ENCODE measurements at regions not wholly inside any gene's neighbourhood (a gene's known extent, or its start where the extent isn't known, plus 50 kb on each side); places are given as distances from the start of the nearest gene placed in this dataset.

GRCh38 chrX:40465735-40466551 is 114.8 kb upstream of the ATP6AP2 start:
- no peaks in the 10 kb centered on the region for H3K79me2 ChIP-seq (ENCODE audit: control insufficient read depth, insufficient read depth, low read length)
- no peak overlapping the region for H3K4me3 Mint-ChIP-seq
- peaks cover 12% of the 10 kb centered on the region for H3K4me1 Mint-ChIP-seq
- CTCF ChIA-PET, result interaction anchor here (0.6 to 1.0 kb wide), 2 partner anchors 78 to 735 kb away, joined by 4 read pairs; no protein-coding TSS in a partner anchor
- H2AFZ ChIP-seq (ENCODE audit: insufficient read depth, low read depth, low read length, poor library complexity, severe bottlenecking), result no peak overlapping the region
- intact Hi-C loops (cut with micrococcal nuclease), result loop anchor here (10.0 kb wide), 1 partner anchor 651 kb away; no protein-coding TSS in a partner anchor
- no peaks in the 10 kb centered on the region for H3K9me3 ChIP-seq (ENCODE audit: control extremely low read depth in 1 of 3, control insufficient read depth in 2 of 3, insufficient read depth in 1 of 3, low read length in 2 of 3)
- DNase-seq (no peak), ATAC-seq (ENCODE audit: low read depth) (no peak)
- no peak overlapping the region for H3K4me2 ChIP-seq (replicated peaks; ENCODE audit: low read depth, low read length, poor library complexity, severe bottlenecking)
- H3K36me3 ChIP-seq (replicated peaks in 1 of 2; ENCODE audit: control extremely low read depth in 1 of 2, control insufficient read depth in 1 of 2, extremely low read depth in 1 of 2, insufficient read depth in 2 of 2, low read length in 1 of 2), result no peaks in the 10 kb centered on the region
- H3K27me3 ChIP-seq (replicated peaks in 1 of 4; ENCODE audit: control extremely low read depth in 1 of 4, control insufficient read depth in 3 of 4, insufficient read depth in 4 of 4, low read length in 3 of 4), result no peaks in the 10 kb centered on the region
- 100% methylated on average over 1 of the region's 5 CpGs for WGBS (ENCODE audit: insufficient coverage)
- peaks cover 4 to 5% of the 10 kb centered on the region in 2 donors for H3K4me1 ChIP-seq (ENCODE audit: control insufficient read depth in 2 of 2, insufficient read depth in 2 of 2, low read length in 2 of 2)
- H3K27me3 Mint-ChIP-seq, result peaks cover 6% of the 10 kb centered on the region
- no peaks in the 10 kb centered on the region for H4K20me1 ChIP-seq (ENCODE audit: control insufficient read depth, insufficient read depth, low read length, poor library complexity, severe bottlenecking)
- no peak overlapping the region for H3K4me3 ChIP-seq (ENCODE audit: control extremely low read depth in 1 of 5, extremely low read depth in 1 of 5, insufficient read depth in 1 of 5, low read depth in 2 of 5, low read length in 4 of 5)
- no peak overlapping the region for H3K27ac Mint-ChIP-seq
- no peaks in the 10 kb centered on the region for H3K9me3 Mint-ChIP-seq (ENCODE audit: insufficient read depth)
- POLR2A ChIA-PET, result no interaction called here
- H3K9ac ChIP-seq (ENCODE audit: low read length), result no peak overlapping the region
- H3K27ac ChIP-seq (ENCODE audit: low read length in 2 of 2), result no peak overlapping the region
- no peak for TF ChIP-seq EZH2 (IDR thresholded peaks at IDR 0.05; ENCODE audit: borderline replicate concordance, insufficient read depth, low read depth, low read length, poor library complexity, severe bottlenecking)
- TF ChIP-seq CTCF (IDR thresholded peaks at IDR 0.05), result no peak

- H3K27ac Mint-ChIP-seq, result no peak overlapping the region
- ATAC-seq (ENCODE audit: low read depth) (no peak), DNase-seq (no peak)
- no peaks in the 10 kb centered on the region for H3K4me1 ChIP-seq (ENCODE audit: control insufficient read depth in 2 of 2, insufficient read depth in 2 of 2, low read length in 2 of 2)
- H3K27me3 Mint-ChIP-seq, result peaks cover 10% of the 10 kb centered on the region
- H3K4me2 ChIP-seq (replicated peaks; ENCODE audit: low read depth, low read length, poor library complexity, severe bottlenecking), result no peak overlapping the region
- no peaks in the 10 kb centered on the region for H3K9me3 Mint-ChIP-seq (ENCODE audit: insufficient read depth)
- no peak overlapping the region for H3K9ac ChIP-seq (ENCODE audit: low read length)
- POLR2A ChIA-PET, result no interaction called here
- H4K20me1 ChIP-seq (ENCODE audit: control insufficient read depth, insufficient read depth, low read length, poor library complexity, severe bottlenecking), result no peaks in the 10 kb centered on the region
- no peaks in the 10 kb centered on the region for H3K27me3 ChIP-seq (replicated peaks in 1 of 4; ENCODE audit: control extremely low read depth in 1 of 4, control insufficient read depth in 3 of 4, insufficient read depth in 4 of 4, low read length in 3 of 4)
- no peak overlapping the region for H2AFZ ChIP-seq (ENCODE audit: insufficient read depth, low read depth, low read length, poor library complexity, severe bottlenecking)
- H3K4me3 ChIP-seq (ENCODE audit: control extremely low read depth in 1 of 5, extremely low read depth in 1 of 5, insufficient read depth in 1 of 5, low read depth in 2 of 5, low read length in 4 of 5), result no peak overlapping the region
- TF ChIP-seq CTCF (IDR thresholded peaks at IDR 0.05) (no peak), EZH2 (IDR thresholded peaks at IDR 0.05; ENCODE audit: borderline replicate concordance, insufficient read depth, low read depth, low read length, poor library complexity, severe bottlenecking) (no peak)
- H3K4me1 Mint-ChIP-seq, result peaks cover 5% of the 10 kb centered on the region
- no peak overlapping the region for H3K27ac ChIP-seq (ENCODE audit: low read length in 2 of 2)
- H3K36me3 ChIP-seq (replicated peaks in 1 of 2; ENCODE audit: control extremely low read depth in 1 of 2, control insufficient read depth in 1 of 2, extremely low read depth in 1 of 2, insufficient read depth in 2 of 2, low read length in 1 of 2), result no peaks in the 10 kb centered on the region
- CTCF ChIA-PET, result no interaction called here
- WGBS (ENCODE audit: insufficient coverage), result 100% methylated on average over 1 of the region's 4 CpGs
- no peaks in the 10 kb centered on the region for H3K9me3 ChIP-seq (ENCODE audit: control extremely low read depth in 1 of 3, control insufficient read depth in 2 of 3, insufficient read depth in 1 of 3, low read length in 2 of 3)
- no peaks in the 10 kb centered on the region for H3K79me2 ChIP-seq (ENCODE audit: control insufficient read depth, insufficient read depth, low read length)
- intact Hi-C loops (cut with micrococcal nuclease), result loop anchor here (10.0 kb wide), 1 partner anchor 648 kb away; no protein-coding TSS in a partner anchor
- H3K4me3 Mint-ChIP-seq, result no peak overlapping the region
Observed at GRCh38 chrX:40462795-40463194, 118.0 kb upstream of the ATP6AP2 start.
